ENCODE measurements at regions not wholly inside any gene's neighbourhood (a gene's known extent, or its start where the extent isn't known, plus 50 kb on each side); places are given as distances from the start of the nearest gene placed in this dataset.
"Not testable (repeated sequence)": the region's sequence is repeated elsewhere in the genome, so short reads cannot be mapped to it uniquely, and the experiment has no call there.

DNA sequence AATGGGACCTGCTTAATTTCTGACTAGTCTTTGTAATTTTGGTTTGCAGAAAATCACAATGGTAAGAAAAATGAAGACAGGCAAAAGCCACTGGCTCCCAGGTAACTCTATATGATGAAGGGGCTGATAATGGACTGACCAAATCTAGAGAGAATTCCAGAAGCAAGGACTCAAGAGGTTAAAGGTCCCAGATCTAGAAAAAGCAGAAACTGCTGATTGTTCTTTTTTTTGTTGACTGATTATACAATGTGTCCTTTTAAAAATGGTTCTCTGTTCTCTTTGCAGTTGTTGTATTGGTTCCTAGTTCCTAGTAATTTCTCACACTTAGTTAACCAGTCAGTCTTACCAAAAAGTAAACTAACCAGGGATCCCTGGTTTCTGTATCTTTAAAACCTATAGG, 81.4 kb downstream of the PPIAL4C start:
- TF ChIP-seq, protein P1, sequence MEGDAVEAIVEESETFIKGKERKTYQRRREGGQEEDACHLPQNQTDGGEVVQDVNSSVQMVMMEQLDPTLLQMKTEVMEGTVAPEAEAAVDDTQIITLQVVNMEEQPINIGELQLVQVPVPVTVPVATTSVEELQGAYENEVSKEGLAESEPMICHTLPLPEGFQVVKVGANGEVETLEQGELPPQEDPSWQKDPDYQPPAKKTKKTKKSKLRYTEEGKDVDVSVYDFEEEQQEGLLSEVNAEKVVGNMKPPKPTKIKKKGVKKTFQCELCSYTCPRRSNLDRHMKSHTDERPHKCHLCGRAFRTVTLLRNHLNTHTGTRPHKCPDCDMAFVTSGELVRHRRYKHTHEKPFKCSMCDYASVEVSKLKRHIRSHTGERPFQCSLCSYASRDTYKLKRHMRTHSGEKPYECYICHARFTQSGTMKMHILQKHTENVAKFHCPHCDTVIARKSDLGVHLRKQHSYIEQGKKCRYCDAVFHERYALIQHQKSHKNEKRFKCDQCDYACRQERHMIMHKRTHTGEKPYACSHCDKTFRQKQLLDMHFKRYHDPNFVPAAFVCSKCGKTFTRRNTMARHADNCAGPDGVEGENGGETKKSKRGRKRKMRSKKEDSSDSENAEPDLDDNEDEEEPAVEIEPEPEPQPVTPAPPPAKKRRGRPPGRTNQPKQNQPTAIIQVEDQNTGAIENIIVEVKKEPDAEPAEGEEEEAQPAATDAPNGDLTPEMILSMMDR (IDR thresholded peaks at IDR 0.05 in 4 of 5, conservative IDR thresholded peaks at IDR 0.05 in 1 of 5), result not testable (repeated sequence)
- TF ChIP-seq POLR2A (IDR thresholded peaks at IDR 0.05), result not testable (repeated sequence)
